NT2/D1 (cell line): ENCODE measurements at regions not wholly inside any gene's neighbourhood (a gene's known extent, or its start where the extent isn't known, plus 50 kb on each side); places are given as distances from the start of the nearest gene placed in this dataset.

Source experiments
- SUZ12 ChIP-seq: IDR thresholded peaks from 2 replicates; pipeline ENCODE4 v1.6.1; 2011; ENCODE audit not compliant: insufficient read length, insufficient read depth; ENCODE audit errors: extremely low read depth
- YY1 ChIP-seq: IDR thresholded peaks from 2 replicates; pipeline ENCODE4 v1.6.1; 2011; ENCODE audit not compliant: insufficient read length, insufficient read depth
- ZNF274 ChIP-seq: IDR thresholded peaks from 2 replicates; pipeline ENCODE4 v1.6.1; 2011; ENCODE audit warnings: mild to moderate bottlenecking, low read depth, low read length

DNA sequence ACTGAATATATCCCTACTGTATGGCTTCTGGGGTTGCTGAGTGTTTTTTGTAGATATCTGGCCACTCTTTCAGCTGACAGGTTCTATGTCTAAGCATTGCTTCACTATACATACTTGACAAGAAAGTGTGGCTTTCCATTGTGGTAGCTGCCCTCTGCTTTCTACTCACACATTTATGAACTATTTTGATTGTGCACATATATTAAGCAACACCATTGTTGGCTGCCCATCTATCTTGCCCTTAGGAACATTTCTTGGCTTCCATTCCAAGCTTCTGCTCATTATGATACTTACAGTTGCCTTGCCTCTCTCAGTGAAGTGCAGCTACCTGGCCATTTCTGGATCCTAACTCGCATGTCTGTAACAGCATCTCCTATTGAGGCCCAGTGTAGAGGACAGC is 153.6 kb upstream of the MOCS2 start:
- no peak for TF ChIP-seq YY1
- no peak for TF ChIP-seq SUZ12
- no peak for TF ChIP-seq ZNF274
